HG03378 (cell line): ENCODE measurements at regions not wholly inside any gene's neighbourhood (a gene's known extent, or its start where the extent isn't known, plus 50 kb on each side); places are given as distances from the start of the nearest gene placed in this dataset.
"Not testable (repeated sequence)": the region's sequence is repeated elsewhere in the genome, so short reads cannot be mapped to it uniquely, and the experiment has no call there.

Source experiments
- ATAC-seq: cut with Tn5 transposase; IDR thresholded peaks from one replicate; pipeline ENCODE4 v1.9.1; 2021; ENCODE audit warnings: mild to moderate bottlenecking, moderate library complexity; ENCODE audit not compliant: unreplicated experiment

GRCh38 chr2:77720115-77720514, 197.9 kb upstream of the LRRTM4 start:
- ATAC-seq: no peak

- ATAC-seq: no peak
Observed at GRCh38 chr2:77721593-77721992, 199.4 kb upstream of the LRRTM4 start.

GRCh38 chr2:77725045-77725444, 202.9 kb upstream of the LRRTM4 start:
- no peak for ATAC-seq

DNA sequence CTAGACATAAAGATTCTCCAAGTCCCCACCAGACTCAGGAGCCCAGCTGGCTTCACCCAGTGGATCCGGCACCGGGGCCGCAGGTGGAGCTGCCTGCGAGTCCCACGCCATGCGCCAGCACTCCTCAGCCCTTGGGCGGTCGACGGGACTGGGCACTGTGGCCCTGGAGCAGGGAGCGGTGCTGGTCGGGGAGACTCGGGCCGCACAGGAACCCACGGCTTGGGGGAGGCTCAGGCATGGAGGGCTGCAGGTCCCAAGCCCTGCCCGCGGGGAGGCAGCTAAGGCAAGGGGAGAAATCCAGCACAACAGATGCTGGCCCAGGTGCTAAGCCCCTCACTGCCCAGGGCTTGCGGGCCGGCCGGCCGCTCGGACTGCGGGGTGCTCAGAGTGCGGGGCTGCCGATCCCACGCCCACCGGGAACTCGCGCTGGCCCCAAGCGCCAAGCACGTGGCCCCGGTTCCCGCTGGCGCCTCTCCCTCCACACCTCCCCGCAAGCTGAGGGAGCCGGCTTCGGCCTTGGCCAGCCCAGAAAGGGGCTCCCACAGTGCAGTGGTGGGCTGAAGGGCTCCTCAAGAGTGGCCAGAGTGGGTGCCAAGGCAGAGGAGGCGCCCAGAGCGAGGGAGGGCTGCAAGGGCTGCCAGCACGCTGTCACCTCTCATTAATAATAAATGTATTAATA, 212.6 kb upstream of the LRRTM4 start:
- ATAC-seq: not testable (repeated sequence)

DNA sequence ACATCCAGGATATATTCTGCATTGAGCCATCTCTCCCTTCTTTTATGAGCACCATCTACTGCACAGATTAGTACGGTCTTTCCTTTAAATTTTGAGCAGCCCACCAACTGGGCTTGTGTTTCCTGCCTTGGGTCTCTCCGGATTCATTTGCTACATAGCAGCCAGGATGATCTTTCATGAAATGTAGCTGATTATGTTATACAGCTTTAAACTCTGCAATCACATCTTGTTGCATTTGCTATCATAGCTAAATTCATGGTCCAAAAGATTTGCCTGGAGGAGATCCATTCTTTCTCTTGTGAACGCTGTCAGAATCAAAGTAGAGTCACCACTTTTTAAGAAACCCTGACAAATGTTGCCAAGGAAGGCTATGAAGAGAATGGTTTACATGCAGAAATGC, 215.1 kb upstream of the LRRTM4 start:
- no peak for ATAC-seq

DNA sequence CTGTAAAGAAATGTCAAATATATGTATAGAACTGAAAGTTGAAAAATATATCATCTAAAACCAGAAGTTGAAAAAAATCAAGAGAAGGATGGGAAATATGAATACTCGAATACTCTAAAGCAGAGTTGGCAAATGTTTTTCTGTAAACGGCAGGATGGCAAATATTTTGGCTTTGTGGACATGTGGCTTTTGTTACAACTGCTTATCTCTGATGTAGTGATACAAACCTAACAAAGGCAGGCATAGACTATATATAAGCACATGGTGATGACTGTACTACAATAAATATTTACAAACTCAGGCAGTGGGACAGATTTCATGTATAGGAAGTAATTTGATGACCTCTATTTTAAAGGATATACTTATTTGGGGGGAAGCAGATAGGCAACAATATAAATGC, 224.6 kb upstream of the LRRTM4 start:
- no peak for ATAC-seq

GRCh38 chr2:77753710-77754345, 231.7 kb upstream of the LRRTM4 start:
- ATAC-seq: not testable (repeated sequence)

GRCh38 chr2:77767388-77768076, 245.4 kb upstream of the LRRTM4 start:
- no peak for ATAC-seq

DNA sequence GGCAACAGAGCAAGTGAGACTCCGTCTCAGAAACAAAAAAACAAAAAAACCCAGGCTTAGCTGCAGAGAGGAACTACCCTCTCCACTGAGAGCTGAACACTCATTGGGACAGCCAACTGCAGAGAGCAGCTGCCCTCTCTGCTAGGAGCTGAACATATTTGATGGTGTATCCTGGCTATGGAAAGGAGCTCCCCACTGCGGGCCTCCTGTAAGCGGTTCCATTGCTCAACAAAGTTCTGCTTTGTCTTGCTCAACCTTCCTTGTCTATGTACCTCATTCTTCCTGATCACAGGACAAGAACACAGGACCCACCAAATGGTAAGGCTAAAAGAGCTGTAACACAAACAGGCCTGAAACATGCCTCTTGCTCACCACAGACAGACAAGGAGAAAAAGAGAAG, 246.3 kb upstream of the LRRTM4 start:
- ATAC-seq: no peak

DNA sequence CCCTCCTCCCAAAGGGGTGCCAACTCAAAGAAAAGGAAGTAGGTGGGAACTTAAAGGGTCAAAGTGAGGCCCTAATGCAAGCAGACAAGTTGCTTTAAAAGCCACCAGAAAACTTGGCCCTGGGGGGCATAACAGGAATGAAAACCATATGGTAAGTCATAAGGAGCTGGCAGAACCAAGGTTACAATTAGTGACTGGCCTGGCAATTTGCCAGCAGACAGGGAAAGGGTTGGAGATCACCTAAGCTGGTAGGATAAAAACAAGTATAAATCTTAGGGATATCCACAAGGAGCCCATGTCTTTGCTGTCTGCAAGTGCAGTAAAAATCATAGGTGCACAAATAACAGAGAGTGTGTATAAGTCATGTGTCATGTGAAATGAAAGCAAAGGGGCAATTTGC, 256.7 kb upstream of the LRRTM4 start:
- no peak for ATAC-seq

- ATAC-seq: not testable (repeated sequence)
Observed at GRCh38 chr2:77793500-77793899, 271.3 kb upstream of the LRRTM4 start.

DNA sequence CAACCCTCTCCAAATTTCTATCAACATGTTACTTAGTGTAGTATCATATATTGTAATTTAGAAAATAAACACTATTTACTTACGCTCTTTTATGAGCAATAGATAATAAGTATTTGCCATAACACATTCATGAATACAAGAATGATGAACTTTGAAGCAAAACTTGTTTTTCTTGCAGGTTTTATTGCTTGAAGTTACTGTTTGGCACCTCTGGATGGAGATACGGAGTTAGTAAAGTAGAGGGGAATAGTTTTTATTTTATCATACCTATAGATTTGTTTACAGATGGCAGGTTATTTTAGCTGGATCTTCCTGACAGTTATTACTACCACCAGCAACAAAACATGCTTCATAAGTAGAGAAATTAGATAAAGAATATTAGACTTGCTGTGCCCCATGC, 274.2 kb upstream of the LRRTM4 start:
- ATAC-seq: no peak

GRCh38 chr2:77797088-77797487, 274.9 kb upstream of the LRRTM4 start:
- ATAC-seq: no peak

GRCh38 chr2:77800410-77800809, 278.2 kb upstream of the LRRTM4 start:
- ATAC-seq: no peak

- no peak for ATAC-seq
Observed at GRCh38 chr2:77807531-77808215, 285.5 kb upstream of the LRRTM4 start.

GRCh38 chr2:77808599-77808998, 286.4 kb upstream of the LRRTM4 start:
- no peak for ATAC-seq

DNA sequence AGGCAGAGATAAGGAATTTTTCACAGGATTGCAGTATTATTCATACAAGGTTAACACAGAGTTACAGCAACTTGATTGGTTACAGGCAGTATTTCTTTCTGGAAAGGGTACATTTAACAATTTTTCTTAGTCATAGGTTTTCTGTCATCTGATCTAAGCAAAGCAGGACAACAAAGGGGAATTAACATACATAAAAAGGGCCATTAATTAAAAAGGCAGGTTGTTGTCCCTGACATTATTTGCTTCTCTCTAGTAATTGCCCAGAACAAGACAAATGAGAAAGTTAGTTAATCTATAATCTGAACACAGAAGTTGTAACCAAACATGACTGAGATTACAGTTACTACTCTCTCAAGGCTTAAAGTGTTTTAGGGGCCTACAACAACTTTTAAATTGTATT, 291.4 kb upstream of the LRRTM4 start:
- ATAC-seq: no peak

DNA sequence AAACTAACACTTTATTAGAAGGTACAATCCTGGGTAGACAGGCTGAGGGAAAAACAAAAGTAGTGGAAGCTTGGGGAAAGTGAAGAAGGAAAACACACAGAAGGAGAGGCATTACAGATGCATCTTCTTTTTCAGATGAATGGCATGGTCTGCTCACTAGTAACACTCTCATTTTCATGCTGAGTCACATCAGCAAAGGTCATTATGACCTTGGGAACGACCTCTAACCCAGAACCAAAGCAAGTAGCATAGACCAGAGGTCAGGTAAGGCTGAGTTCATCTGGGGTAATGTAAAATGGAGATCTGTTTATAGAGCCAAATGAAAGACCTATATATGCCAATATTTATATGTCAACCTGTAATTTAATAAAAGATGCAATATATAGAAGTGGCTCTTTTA, 294.4 kb upstream of the LRRTM4 start:
- ATAC-seq: no peak

GRCh38 chr2:77818186-77818585, 296.0 kb upstream of the LRRTM4 start:
- ATAC-seq: no peak

- ATAC-seq: no peak
Observed at GRCh38 chr2:77823028-77823427, 300.9 kb upstream of the LRRTM4 start.

- no peak for ATAC-seq
Observed at GRCh38 chr2:77831060-77831459, 308.9 kb upstream of the LRRTM4 start.

DNA sequence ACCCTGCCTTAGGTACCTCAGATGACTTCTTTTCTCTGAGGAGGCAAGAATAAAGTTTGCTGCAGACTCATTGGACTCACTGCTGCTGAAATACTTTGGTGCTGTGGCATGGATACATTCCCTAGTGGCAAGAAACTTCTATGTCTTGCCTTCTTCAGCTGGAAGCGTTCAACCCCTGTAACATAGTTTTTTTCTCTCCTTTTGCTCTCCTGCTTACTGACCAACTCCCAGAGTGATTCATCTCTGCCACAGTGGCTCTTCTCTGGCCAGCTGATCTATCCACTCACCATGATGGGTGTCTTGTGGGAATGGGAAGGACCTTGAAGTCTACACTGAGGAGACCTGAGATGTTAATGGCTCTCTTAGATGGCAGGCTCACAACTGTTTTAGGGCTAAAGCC, 309.3 kb upstream of the LRRTM4 start:
- no peak for ATAC-seq
